ENCODE measurements at regions not wholly inside any gene's neighbourhood (a gene's known extent, or its start where the extent isn't known, plus 50 kb on each side); places are given as distances from the start of the nearest gene placed in this dataset.

DNA sequence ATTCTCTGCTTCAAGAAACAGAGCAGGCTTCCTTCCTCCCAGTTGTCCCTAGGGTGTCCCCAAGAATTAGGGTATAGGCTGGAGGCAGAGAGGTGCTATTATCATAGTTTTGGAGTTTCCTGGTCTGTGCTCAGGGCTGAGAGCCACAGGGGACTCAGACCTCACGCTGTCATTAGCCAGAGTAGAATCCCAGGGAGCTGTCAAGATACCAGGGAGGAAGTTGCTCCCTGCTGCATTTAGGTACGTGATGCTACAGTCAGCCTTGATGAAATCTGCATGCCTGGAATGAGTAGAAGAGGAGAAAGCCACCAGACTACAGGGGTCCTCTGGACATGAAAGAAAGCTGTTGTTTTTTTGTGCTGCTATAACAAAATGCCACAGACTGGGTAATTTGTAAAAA is 273.2 kb downstream of the SH3GL2 start:
- peaks cover 13% of the 10 kb centered on the region for H3K4me1 Mint-ChIP-seq
- H3K4me3 Mint-ChIP-seq = no peak overlapping the region
- no peaks in the 10 kb centered on the region for H3K27me3 Mint-ChIP-seq (ENCODE audit: low read depth)
- TF ChIP-seq SP1 (CRISPR knock-in tag; conservative IDR thresholded peaks at IDR 0.05) (no peak), ZNF423 (CRISPR knock-in tag; IDR thresholded peaks at IDR 0.05) (peak; percentile 59; the same call in 1 of the 2 replicates)
- DNase-seq (ENCODE audit: low spot score) = no peak
- no peak overlapping the region for H3K27ac Mint-ChIP-seq
- CTCF ChIA-PET = interaction anchor here (1.5 to 1.6 kb wide), 2 partner anchors 14 to 41 kb away, joined by 3 to 6 read pairs; no protein-coding TSS in a partner anchor
- POLR2A ChIA-PET = no interaction called here
- H3K36me3 Mint-ChIP-seq = no peaks in the 10 kb centered on the region
- H3K9me3 Mint-ChIP-seq = no peaks in the 10 kb centered on the region
- peak; percentile 65 for ATAC-seq

DNA sequence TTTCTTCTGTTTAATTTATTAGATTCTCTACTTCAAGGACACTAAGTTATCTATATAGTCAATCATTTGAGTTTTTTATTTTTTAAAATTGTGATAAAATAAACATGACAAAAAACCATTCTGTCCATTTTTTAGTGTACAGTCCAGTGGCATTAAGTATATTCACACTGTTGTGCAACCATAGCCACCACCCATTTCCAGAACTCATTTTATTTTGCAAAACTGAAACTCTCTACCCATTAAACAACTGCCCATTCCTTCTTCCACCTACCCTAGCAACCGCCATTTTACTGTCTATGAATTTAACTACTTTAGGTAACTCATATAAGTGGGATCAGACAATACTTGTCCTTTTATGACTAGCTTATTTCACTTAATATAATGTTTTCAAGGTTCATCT is 275.6 kb downstream of the SH3GL2 start:
- Mint-ChIP-seq H3K36me3 (no peaks in the 10 kb centered on the region), H3K27me3 (ENCODE audit: low read depth) (no peaks in the 10 kb centered on the region), H3K27ac (no peak overlapping the region), H3K9me3 (no peaks in the 10 kb centered on the region), H3K4me1 (peaks cover 13% of the 10 kb centered on the region), H3K4me3 (no peak overlapping the region)
- POLR2A ChIA-PET = no interaction called here
- TF ChIP-seq NFE2L1 (CRISPR knock-in tag; IDR thresholded peaks at IDR 0.05) = no peak
- TF ChIP-seq, protein P1, sequence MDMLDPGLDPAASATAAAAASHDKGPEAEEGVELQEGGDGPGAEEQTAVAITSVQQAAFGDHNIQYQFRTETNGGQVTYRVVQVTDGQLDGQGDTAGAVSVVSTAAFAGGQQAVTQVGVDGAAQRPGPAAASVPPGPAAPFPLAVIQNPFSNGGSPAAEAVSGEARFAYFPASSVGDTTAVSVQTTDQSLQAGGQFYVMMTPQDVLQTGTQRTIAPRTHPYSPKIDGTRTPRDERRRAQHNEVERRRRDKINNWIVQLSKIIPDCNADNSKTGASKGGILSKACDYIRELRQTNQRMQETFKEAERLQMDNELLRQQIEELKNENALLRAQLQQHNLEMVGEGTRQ (CRISPR knock-in tag; IDR thresholded peaks at IDR 0.05) = no peak
- TF ChIP-seq ZNF121 (CRISPR knock-in tag; IDR thresholded peaks at IDR 0.05) = no peak
- TF ChIP-seq ATF1 (CRISPR knock-in tag; IDR thresholded peaks at IDR 0.05) = no peak
- TF ChIP-seq ZNF671 (CRISPR knock-in tag; IDR thresholded peaks at IDR 0.05) = no peak
- TF ChIP-seq, protein P2, sequence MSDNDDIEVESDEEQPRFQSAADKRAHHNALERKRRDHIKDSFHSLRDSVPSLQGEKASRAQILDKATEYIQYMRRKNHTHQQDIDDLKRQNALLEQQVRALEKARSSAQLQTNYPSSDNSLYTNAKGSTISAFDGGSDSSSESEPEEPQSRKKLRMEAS (CRISPR knock-in tag; IDR thresholded peaks at IDR 0.05) = no peak
- TF ChIP-seq MXD4 (CRISPR knock-in tag; IDR thresholded peaks at IDR 0.05; ENCODE audit: borderline replicate concordance) = no peak
- no peak for TF ChIP-seq SOX15 (CRISPR knock-in tag; IDR thresholded peaks at IDR 0.05)
- no peak for TF ChIP-seq TP53 (CRISPR knock-in tag; IDR thresholded peaks at IDR 0.05)
- no peak for TF ChIP-seq PRRX2 (CRISPR knock-in tag; IDR thresholded peaks at IDR 0.05)
- TF ChIP-seq, protein P3, sequence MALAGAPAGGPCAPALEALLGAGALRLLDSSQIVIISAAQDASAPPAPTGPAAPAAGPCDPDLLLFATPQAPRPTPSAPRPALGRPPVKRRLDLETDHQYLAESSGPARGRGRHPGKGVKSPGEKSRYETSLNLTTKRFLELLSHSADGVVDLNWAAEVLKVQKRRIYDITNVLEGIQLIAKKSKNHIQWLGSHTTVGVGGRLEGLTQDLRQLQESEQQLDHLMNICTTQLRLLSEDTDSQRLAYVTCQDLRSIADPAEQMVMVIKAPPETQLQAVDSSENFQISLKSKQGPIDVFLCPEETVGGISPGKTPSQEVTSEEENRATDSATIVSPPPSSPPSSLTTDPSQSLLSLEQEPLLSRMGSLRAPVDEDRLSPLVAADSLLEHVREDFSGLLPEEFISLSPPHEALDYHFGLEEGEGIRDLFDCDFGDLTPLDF (CRISPR knock-in tag; IDR thresholded peaks at IDR 0.05) = no peak
- ATAC-seq (no peak), DNase-seq (ENCODE audit: low spot score) (no peak)
- CTCF ChIA-PET = no interaction called here

DNA sequence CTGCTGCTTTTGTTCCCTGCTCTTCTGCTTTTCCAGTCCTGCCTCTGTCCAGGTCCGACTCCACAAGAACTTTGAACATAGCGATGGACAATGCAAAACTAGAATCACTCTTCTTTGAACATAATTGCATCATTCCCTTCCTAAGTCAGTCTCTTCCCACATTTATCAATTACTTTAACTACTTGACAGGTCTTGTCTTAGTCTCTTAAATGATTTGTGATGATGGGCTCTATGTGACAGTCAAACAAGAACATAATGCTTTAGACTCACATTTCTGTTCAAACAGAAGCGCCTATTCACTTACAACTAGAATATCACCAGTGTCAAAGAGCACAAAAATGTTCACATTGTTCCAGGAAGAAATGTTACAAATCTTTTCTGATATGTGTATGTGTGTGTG is 278.1 kb downstream of the SH3GL2 start:
- ATAC-seq = no peak
- POLR2A ChIA-PET = no interaction called here
- CTCF ChIA-PET = no interaction called here
- peaks cover 6% of the 10 kb centered on the region for H3K4me1 Mint-ChIP-seq
- TF ChIP-seq MYBL2 (CRISPR knock-in tag; IDR thresholded peaks at IDR 0.05) = no peak
- TF ChIP-seq SMAD3 (CRISPR knock-in tag; IDR thresholded peaks at IDR 0.05; ENCODE audit: borderline replicate concordance) = no peak
- TF ChIP-seq NFYB (CRISPR knock-in tag; conservative IDR thresholded peaks at IDR 0.05; ENCODE audit: low read depth) = no peak
- TF ChIP-seq SMAD4 (CRISPR knock-in tag; IDR thresholded peaks at IDR 0.05) = no peak
- TF ChIP-seq, protein P4, sequence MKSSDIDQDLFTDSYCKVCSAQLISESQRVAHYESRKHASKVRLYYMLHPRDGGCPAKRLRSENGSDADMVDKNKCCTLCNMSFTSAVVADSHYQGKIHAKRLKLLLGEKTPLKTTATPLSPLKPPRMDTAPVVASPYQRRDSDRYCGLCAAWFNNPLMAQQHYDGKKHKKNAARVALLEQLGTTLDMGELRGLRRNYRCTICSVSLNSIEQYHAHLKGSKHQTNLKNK (CRISPR knock-in tag; IDR thresholded peaks at IDR 0.05) = no peak
- no peak for TF ChIP-seq KAT7 (CRISPR knock-in tag; IDR thresholded peaks at IDR 0.05; ENCODE audit: borderline replicate concordance)
- H3K4me3 Mint-ChIP-seq = no peak overlapping the region
- DNase-seq (ENCODE audit: low spot score) = no peak
- H3K36me3 Mint-ChIP-seq = no peaks in the 10 kb centered on the region
- no peaks in the 10 kb centered on the region for H3K27me3 Mint-ChIP-seq (ENCODE audit: low read depth)
- no peaks in the 10 kb centered on the region for H3K9me3 Mint-ChIP-seq
- no peak overlapping the region for H3K27ac Mint-ChIP-seq

DNA sequence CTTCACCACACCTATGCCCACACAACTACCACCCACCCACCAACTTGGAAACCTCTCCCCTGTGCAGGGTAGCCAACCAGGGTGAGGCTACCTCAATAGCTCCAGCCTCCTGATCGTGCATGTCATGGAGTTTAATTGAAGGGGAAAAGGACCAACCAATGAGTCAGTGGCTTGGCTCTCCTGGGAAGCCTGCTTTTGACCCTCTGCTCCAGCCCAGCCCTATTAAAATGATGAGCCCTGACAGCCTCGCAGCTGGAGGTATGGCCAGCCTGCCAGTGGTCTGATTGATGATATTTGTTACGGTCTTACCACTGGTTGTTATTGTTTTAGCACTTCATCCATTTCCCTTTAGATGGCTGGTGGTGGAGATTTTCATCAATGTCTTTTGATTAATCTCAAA is 280.4 kb downstream of the SH3GL2 start:
- H3K4me3 Mint-ChIP-seq = no peak overlapping the region
- no peaks in the 10 kb centered on the region for H3K4me1 Mint-ChIP-seq
- ATAC-seq (no peak), DNase-seq (ENCODE audit: low spot score) (no peak)
- H3K36me3 Mint-ChIP-seq = no peaks in the 10 kb centered on the region
- POLR2A ChIA-PET = interaction anchor here (0.6 kb wide), 1 partner anchor 524 kb away, joined by 8 read pairs; no protein-coding TSS in a partner anchor
- H3K9me3 Mint-ChIP-seq = no peaks in the 10 kb centered on the region
- CTCF ChIA-PET = no interaction called here
- H3K27me3 Mint-ChIP-seq (ENCODE audit: low read depth) = no peaks in the 10 kb centered on the region
- no peak overlapping the region for H3K27ac Mint-ChIP-seq
- no peak for TF ChIP-seq ZNF317 (CRISPR knock-in tag; IDR thresholded peaks at IDR 0.05; ENCODE audit: borderline replicate concordance, low read depth)
- no peak for TF ChIP-seq TEAD4 (CRISPR knock-in tag; IDR thresholded peaks at IDR 0.05)
- TF ChIP-seq, protein P5, sequence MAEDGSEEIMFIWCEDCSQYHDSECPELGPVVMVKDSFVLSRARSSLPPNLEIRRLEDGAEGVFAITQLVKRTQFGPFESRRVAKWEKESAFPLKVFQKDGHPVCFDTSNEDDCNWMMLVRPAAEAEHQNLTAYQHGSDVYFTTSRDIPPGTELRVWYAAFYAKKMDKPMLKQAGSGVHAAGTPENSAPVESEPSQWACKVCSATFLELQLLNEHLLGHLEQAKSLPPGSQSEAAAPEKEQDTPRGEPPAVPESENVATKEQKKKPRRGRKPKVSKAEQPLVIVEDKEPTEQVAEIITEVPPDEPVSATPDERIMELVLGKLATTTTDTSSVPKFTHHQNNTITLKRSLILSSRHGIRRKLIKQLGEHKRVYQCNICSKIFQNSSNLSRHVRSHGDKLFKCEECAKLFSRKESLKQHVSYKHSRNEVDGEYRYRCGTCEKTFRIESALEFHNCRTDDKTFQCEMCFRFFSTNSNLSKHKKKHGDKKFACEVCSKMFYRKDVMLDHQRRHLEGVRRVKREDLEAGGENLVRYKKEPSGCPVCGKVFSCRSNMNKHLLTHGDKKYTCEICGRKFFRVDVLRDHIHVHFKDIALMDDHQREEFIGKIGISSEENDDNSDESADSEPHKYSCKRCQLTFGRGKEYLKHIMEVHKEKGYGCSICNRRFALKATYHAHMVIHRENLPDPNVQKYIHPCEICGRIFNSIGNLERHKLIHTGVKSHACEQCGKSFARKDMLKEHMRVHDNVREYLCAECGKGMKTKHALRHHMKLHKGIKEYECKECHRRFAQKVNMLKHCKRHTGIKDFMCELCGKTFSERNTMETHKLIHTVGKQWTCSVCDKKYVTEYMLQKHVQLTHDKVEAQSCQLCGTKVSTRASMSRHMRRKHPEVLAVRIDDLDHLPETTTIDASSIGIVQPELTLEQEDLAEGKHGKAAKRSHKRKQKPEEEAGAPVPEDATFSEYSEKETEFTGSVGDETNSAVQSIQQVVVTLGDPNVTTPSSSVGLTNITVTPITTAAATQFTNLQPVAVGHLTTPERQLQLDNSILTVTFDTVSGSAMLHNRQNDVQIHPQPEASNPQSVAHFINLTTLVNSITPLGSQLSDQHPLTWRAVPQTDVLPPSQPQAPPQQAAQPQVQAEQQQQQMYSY (CRISPR knock-in tag; IDR thresholded peaks at IDR 0.05) = no peak
- TF ChIP-seq, protein P6, sequence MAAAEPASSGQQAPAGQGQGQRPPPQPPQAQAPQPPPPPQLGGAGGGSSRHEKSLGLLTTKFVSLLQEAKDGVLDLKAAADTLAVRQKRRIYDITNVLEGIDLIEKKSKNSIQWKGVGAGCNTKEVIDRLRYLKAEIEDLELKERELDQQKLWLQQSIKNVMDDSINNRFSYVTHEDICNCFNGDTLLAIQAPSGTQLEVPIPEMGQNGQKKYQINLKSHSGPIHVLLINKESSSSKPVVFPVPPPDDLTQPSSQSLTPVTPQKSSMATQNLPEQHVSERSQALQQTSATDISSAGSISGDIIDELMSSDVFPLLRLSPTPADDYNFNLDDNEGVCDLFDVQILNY (CRISPR knock-in tag; IDR thresholded peaks at IDR 0.05) = no peak

Measured in WTC11 (cell line).